ENCODE measurements at regions not wholly inside any gene's neighbourhood (a gene's known extent, or its start where the extent isn't known, plus 50 kb on each side); places are given as distances from the start of the nearest gene placed in this dataset.
A peak's percentile ranks its signal among the peaks of the same experiment; 100 is the strongest.

DNA sequence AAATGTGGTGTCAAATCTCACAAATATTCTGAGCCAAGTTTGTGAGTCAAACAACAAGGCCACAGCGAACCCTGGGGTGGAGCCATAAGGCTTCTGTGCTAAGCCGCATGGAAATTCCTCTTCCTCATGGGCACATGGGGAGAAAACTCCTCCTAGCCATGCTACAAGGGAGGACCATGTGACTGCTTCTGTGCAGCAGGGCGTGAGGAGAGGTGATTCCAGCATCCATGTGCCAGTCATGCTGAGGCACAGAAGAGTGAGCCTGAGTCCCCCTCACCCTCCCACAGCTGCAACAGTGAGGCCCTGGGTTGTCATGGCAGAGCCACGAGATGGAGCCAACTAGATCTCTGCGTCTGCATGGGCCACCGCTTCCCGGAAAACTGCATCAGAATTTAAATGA is 488.8 kb upstream of the RAB6C start (continued):
- TF ChIP-seq ATF2 (CRISPR knock-in tag; IDR thresholded peaks at IDR 0.05) (no peak), TAL1 (IDR thresholded peaks at IDR 0.05) (no peak)

GRCh38 chr2:129491308-129491707 is 488.2 kb upstream of the RAB6C start:
- Histone ChIP-seq H3K4me1 (replicated peaks in 1 of 2; ENCODE audit: control insufficient read depth in 2 of 2, insufficient read depth in 2 of 2, low read length in 2 of 2) (no peaks in the 10 kb centered on the region), H2AFZ (ENCODE audit: low read depth, low read length) (no peak overlapping the region), H3K79me2 (ENCODE audit: control insufficient read depth, insufficient read depth, low read length) (no peaks in the 10 kb centered on the region), H4K20me1 (replicated peaks; ENCODE audit: control insufficient read depth, insufficient read depth, low read length) (no peaks in the 10 kb centered on the region), H3K4me3 (no peak overlapping the region), H3K9ac (ENCODE audit: insufficient read depth in 1 of 2, low read depth in 2 of 2, low read length in 2 of 2) (no peak overlapping the region), H3K27ac (ENCODE audit: extremely low read depth, low read depth, low read length) (no peak overlapping the region), H3K9me3 (replicated peaks; ENCODE audit: control insufficient read depth, insufficient read depth, low read depth, low read length) (no peaks in the 10 kb centered on the region), H3K36me3 (ENCODE audit: control insufficient read depth, insufficient read depth, low read length) (no peaks in the 10 kb centered on the region), H3K27me3 (ENCODE audit: control insufficient read depth in 2 of 2, insufficient read depth in 2 of 2, low read length in 2 of 2) (peaks cover 0 to 16% of the 10 kb centered on the region in 2 experiments; a peak in 2 of 5 replicates), H3K4me2 (ENCODE audit: insufficient read depth, low read length) (no peak overlapping the region), H3K9me1 (ENCODE audit: control insufficient read depth, insufficient read depth, low read length) (no peaks in the 10 kb centered on the region)
- no peak for TF ChIP-seq NCOA2 (IDR thresholded peaks at IDR 0.05; ENCODE audit: partially characterized antibody in 2 of 2)
- TF ChIP-seq, protein P1, sequence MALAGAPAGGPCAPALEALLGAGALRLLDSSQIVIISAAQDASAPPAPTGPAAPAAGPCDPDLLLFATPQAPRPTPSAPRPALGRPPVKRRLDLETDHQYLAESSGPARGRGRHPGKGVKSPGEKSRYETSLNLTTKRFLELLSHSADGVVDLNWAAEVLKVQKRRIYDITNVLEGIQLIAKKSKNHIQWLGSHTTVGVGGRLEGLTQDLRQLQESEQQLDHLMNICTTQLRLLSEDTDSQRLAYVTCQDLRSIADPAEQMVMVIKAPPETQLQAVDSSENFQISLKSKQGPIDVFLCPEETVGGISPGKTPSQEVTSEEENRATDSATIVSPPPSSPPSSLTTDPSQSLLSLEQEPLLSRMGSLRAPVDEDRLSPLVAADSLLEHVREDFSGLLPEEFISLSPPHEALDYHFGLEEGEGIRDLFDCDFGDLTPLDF (CRISPR knock-in tag; IDR thresholded peaks at IDR 0.05), result no peak
- no peak for TF ChIP-seq HDAC2 (IDR thresholded peaks at IDR 0.05)
- TF ChIP-seq, protein P2, sequence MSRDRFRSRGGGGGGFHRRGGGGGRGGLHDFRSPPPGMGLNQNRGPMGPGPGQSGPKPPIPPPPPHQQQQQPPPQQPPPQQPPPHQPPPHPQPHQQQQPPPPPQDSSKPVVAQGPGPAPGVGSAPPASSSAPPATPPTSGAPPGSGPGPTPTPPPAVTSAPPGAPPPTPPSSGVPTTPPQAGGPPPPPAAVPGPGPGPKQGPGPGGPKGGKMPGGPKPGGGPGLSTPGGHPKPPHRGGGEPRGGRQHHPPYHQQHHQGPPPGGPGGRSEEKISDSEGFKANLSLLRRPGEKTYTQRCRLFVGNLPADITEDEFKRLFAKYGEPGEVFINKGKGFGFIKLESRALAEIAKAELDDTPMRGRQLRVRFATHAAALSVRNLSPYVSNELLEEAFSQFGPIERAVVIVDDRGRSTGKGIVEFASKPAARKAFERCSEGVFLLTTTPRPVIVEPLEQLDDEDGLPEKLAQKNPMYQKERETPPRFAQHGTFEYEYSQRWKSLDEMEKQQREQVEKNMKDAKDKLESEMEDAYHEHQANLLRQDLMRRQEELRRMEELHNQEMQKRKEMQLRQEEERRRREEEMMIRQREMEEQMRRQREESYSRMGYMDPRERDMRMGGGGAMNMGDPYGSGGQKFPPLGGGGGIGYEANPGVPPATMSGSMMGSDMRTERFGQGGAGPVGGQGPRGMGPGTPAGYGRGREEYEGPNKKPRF (IDR thresholded peaks at IDR 0.05; ENCODE audit: low read depth, low read length), result no peak
- peak; percentile 6; the same call in 1 of the 2 replicates for TF ChIP-seq C11orf30 (IDR thresholded peaks at IDR 0.05; ENCODE audit: low read depth)
- no peak for TF ChIP-seq NR2C1 (IDR thresholded peaks at IDR 0.05)
- TF ChIP-seq NR2C1 (tag; IDR thresholded peaks at IDR 0.05), result no peak
- peak; percentile 33; the same call in 1 of the 2 replicates for TF ChIP-seq ZNF316 (IDR thresholded peaks at IDR 0.05)
- no peak for TF ChIP-seq TEAD4 (IDR thresholded peaks at IDR 0.05; ENCODE audit: low read length)
- no peak for TF ChIP-seq TEAD4 (CRISPR knock-in tag; IDR thresholded peaks at IDR 0.05; ENCODE audit: borderline replicate concordance)
- no peak for TF ChIP-seq FOXJ2 (tag; IDR thresholded peaks at IDR 0.05)
- TF ChIP-seq ZNF77 (CRISPR knock-in tag; IDR thresholded peaks at IDR 0.05), result no peak
- CTCF ChIA-PET (ENCODE audit: low intra/inter-chr PET ratio), result no interaction called here
- POLR2A ChIA-PET, result no interaction called here
- intact Hi-C loops (cut with micrococcal nuclease), result no loop called here
- no peak for ATAC-seq
- WGBS (ENCODE audit: insufficient coverage, low coverage, missing lambda C conversion rate), result 3% methylated on average over 2 of the region's 2 CpGs
- in situ Hi-C loops (cut with MboI), result no loop called here
- no TSS peak for BruUV-seq (replicated peaks)
- FAIRE-seq, result no peak
- no peak for DNase-seq (ENCODE audit: extremely low read depth in 1 of 4, low spot score in 3 of 4)
